Islet precursor cell (in vitro differentiated cells): ENCODE measurements at regions not wholly inside any gene's neighbourhood (a gene's known extent, or its start where the extent isn't known, plus 50 kb on each side); places are given as distances from the start of the nearest gene placed in this dataset.
A peak's percentile ranks its signal among the peaks of the same experiment; 100 is the strongest.
"Not testable (repeated sequence)": the region's sequence is repeated elsewhere in the genome, so short reads cannot be mapped to it uniquely, and the experiment has no call there.

Experiments used
- DNase-seq: peaks from one replicate; pipeline ENCODE4 v3.0.0-alpha.2; 2018

DNA sequence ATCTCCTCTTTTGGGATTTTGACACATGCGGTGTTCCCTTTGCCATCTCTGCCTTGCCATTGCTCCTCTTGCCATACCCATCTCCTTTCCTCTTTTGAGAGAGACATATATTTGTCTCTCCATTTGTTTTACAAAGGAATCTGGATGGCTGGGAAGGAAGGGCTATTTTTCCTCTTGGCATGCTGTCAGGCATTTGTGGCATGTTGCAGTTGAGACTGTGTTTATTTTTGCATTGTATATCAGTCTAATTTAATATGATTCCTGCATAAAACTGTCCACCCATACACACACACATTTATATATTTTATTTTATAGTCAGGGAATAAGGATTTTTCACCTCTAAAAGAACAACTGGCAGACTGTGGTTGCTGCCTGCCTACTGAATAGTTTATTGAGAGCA, 1105.8 kb upstream of the SEMA6A start:
- no peak for DNase-seq

- DNase-seq, result no peak
Observed at GRCh38 chr5:117679046-117679445, 1104.4 kb upstream of the SEMA6A start.

DNA sequence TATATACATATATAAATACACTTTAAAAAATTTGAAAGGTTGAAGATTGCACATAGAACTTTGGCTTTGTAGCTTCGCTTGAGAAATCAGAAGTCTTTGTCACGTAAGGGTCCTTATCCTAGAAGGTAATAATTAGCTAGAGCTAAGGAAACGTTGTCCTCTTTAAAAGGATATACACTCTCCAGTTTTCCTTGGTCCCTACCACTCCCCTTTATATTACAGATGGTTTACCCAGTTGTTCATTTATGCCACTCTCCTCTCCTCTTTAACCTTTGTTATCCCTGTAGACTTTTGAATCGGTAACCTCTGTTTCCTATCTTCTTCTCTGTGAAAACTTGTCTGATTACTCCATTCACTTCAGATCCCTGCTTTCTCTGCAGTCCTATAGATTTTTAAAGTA, 1101.0 kb upstream of the SEMA6A start:
- DNase-seq, result no peak

- DNase-seq, result no peak
Observed at GRCh38 chr5:117671551-117671950, 1096.9 kb upstream of the SEMA6A start.

DNA sequence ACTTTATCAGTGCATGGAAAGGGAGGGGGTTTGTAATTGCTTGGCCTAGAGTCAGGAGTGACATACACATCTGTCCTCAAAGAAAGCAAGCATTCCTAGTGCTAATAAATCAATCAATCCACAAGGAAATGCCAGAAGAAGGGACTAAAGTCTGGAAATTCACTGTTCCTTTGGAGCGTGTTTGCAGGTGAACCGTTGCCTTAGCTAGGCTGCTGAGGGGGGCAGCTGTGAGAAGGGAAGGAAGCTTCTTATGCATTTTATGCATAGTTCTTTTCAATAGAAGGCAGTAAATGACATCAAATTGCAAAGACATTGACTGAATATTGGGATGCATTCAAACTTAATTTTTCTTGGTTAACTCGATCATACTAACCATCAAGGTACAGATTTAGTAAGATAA, 1092.5 kb upstream of the SEMA6A start:
- no peak for DNase-seq

- DNase-seq, result no peak
Observed at GRCh38 chr5:117665121-117665520, 1090.5 kb upstream of the SEMA6A start.

GRCh38 chr5:117662361-117662760, 1087.7 kb upstream of the SEMA6A start:
- no peak for DNase-seq

DNA sequence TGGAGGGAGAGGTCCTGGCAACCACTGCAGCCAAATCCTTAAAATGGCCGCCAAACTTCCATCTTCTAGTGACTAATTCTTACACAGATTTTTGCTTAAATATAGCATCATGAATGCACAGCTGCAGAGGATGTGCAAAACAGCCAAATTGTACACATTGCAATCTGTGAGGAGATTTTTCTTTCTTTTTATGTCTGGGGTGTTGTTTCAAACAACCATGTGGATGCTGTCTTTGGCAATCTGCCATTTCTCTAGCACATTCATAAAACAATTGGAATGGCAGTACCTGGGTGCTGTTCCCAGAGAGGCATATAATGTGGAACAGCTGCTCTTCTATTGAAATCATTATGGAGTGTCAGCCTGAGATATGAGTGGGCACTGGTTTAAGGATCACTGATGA, 1082.9 kb upstream of the SEMA6A start:
- DNase-seq, result no peak

DNA sequence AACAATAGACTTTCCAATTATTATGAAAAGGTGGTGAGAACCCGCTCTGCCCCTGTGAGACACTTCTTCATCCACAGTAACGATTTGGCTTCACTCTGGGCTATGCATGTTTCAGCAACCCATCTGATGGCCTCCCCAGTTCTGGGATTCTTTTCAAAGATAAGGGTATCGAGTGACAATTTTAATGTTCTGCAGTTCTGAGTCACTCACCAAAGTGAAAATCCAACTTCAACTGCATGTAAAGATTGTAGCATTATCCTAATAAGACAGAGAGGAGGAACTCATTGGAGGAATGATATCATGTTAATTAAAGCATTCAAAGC, 1078.3 kb upstream of the SEMA6A start:
- DNase-seq, result no peak

DNA sequence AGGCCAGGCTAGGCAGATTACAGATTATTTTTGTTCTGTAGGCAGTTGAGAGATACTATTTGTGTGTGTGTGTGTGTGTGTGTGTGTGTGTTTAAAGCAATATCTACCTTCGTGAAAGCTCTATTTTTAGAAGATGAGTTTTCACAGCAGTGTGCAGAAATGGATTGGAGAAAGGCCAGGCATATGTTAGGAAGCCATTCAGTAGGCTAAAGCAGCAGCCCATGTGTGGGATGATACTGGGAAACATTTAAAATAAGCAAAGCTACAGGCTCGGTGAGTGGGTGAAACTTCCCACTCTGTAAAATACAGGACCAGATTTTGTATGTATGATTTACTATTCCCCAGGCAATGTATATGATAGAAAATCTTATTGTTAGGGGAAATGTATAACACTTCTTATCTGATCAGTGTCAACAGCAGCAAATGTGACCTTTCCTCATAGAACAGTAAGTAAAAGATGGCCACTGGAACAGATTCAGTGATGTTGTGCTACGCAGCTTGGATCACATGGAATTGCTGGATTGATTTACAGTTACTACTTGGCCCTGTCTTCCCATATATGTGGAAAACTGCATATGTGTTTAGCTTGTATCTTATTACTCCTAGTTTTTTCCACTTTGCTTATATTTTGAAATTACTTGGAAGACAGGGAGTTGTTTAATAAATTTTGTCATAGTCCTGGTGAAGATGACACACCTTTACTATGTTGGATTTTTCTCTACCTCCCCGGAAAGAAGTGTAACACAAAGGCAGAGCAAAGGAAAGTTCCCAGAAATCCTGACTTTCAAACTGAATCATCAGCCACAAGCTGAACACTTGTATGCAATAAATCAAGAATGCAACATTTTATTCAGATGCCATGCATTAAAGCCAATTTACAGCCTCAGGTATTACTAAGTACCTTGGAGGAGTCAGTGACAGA, 1077.7 kb upstream of the SEMA6A start:
- no peak for DNase-seq

DNA sequence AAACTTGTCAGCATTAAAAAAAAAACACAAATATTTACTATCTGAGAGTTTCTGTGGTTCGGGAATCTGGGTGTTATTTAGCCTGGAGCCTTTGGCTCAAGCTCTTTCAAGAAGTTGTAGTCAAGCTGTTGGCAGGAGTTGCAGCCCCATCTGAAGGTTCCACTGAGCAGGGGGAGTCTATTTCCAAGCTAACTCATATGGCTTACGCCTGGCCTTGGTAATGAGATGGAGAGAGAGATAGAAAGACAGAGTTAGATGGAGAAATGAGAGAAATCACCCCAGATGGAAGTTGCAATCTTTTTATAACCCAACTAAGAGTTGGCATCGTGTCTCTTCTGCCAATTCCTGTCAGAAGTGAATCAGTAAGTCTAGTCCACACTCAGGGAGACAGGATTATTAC, 1075.2 kb upstream of the SEMA6A start:
- DNase-seq, result no peak

- no peak for DNase-seq
Observed at GRCh38 chr5:117645400-117645799, 1070.8 kb upstream of the SEMA6A start.

DNA sequence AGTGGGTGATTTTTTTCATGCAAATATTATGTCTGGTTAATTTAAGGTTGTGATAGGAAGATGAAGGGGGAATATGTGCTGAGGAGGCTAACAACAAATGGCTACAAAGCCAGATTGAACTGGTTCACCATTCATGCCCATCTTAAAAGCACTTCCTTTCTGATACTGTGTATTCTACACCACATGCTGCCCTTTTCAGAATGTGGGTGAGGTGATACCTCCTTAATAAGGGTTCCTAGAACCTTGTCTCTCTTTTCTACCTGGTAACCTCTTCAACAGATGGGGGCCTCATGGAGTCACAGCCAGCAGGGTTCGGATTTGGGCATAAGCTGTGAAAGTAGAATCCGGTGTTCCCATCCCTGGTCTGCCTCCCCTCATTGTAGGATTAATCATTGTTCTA, 1064.0 kb upstream of the SEMA6A start:
- DNase-seq, result no peak

- DNase-seq, result no peak
Observed at GRCh38 chr5:117633093-117633492, 1058.5 kb upstream of the SEMA6A start.

GRCh38 chr5:117624201-117624600, 1049.6 kb upstream of the SEMA6A start:
- no peak for DNase-seq

DNA sequence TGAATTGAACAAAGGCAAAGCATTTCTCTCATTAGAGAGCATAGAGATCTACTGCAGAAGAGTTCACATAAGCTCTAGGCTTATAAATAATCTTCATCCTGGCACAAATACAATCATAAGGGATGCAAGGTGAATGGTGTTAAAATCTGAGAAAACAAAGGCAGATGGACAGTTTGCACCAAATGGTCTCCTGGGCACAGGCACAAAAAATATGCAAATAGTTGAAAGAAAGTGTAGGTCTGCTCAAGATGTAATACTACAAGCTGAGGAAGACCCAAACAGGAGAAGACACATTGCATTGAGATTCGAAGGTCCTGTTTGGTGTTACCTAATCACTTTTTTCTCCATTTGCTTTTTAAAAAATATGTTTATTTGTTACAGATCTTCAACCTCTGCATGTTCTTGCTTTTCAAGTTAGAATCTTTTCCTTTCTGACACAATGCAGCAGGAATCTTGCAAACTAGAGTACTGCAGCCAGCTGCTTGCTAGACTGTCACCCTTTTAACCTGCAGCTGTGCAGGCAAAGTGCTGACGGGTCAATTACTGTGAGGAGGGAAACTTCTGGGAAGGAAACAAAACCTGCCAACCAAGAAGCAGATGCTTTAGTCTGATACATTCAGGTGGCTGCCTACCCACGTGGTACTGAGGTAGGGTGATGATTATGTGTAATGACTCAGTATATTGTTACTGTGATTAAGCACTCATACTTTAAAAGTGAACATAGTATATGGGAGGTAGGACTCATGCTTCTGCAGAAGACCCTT, 1048.6 kb upstream of the SEMA6A start:
- DNase-seq, result peak; percentile 54

GRCh38 chr5:117621921-117622320, 1047.3 kb upstream of the SEMA6A start:
- no peak for DNase-seq

GRCh38 chr5:117615226-117615625, 1040.6 kb upstream of the SEMA6A start:
- DNase-seq, result no peak

DNA sequence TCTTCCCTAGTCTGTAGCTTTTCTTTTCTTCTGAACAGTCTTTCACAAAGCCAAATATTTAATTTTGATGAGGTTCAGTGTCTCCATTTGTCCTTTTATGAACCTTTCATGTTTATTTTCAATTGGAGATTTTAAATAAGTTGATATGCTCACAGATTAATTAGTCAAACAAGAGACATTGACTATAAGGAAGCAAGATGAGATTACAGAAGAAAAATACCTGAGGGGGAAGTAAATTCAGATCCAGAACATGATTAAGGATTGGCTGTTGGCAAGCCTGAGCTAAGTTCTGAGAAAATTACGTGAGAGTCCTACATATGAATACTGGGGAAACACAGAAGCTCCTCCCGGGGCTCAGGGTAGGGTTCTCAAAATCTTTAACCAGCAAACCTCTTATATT, 1039.8 kb upstream of the SEMA6A start:
- DNase-seq, result no peak

- DNase-seq, result no peak
Observed at GRCh38 chr5:117604845-117605244, 1030.2 kb upstream of the SEMA6A start.

DNA sequence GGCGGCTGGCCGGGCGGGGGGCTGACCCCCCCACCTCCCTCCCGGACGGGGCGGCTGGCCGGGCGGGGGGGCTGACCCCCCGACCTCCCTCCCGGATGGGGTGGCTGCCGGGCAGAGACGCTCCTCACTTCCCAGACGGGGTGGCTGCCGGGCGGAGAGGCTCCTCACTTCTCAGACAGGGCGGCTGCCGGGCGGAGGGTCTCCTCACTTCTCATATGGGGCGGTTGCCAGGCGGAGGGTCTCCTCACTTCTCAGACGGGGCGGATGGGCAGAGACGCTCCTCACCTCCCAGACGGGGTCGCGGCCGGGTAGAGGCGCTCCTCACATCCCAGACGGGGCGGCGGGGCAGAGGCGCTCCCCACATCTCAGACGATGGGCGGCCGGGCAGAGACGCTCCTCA, 1025.2 kb upstream of the SEMA6A start:
- not testable (repeated sequence) for DNase-seq

DNA sequence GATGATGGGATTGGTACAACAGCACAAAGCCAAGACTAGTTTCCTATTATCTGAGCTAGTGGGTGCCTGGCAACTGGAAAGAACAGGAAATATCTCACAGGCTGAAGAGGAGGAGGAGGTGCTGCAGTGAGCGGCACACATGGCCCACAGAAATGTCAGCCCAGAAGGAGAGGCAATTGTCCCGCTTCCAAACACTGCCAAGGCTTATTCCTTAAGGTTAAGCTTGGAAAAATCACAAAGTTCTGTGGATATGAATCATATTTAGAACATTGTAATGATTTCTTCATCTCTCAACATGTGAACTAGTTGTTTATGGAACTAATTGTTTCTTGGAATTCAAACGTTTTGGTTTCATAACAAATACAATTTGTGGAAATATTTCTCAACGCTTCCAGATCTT, 1019.5 kb upstream of the SEMA6A start:
- DNase-seq, result no peak

DNA sequence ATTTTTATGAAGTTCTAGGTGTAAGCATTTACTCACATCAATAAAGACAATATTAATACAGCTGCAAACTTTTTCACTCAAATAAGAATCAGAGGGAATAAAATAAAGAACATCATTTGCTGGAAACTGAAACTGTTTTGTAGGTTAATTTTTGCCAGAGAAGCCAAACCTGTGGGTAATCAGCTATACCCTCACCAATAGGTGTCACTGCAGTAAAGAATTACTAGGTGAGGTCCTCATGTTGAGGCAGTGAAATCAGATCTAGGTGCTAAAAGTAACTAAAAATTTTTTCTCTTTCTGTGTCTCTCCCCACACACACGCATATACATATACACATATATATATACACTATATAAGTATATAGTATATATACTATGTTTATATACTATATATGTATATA, 1016.3 kb upstream of the SEMA6A start:
- DNase-seq, result no peak

GRCh38 chr5:117588611-117589010, 1014.0 kb upstream of the SEMA6A start:
- DNase-seq, result no peak
